Gastroesophageal sphincter (tissue), 4 donors: ENCODE measurements at regions not wholly inside any gene's neighbourhood (a gene's known extent, or its start where the extent isn't known, plus 50 kb on each side); places are given as distances from the start of the nearest gene placed in this dataset.

ENCODE experiments used
- ATAC-seq: fragments of 150-250 bp; one replicate; pipeline ENCODE4 v1.9.1; 2016; ENCODE audit warnings: mild to moderate bottlenecking, moderate library complexity
- H3K27ac ChIP-seq, 4 donors: fragments of 200-600 bp; sonication (generic) in 3 of 4; 1 replicate in 3 of 4; 2 replicates in 1 of 4; pipeline ENCODE4 v1.5.1; 2016 to 2019
- H3K27me3 ChIP-seq: fragments of 200-600 bp; sonication (generic); one replicate; pipeline ENCODE4 v1.5.1; 2019
- H3K36me3 ChIP-seq, 2 donors: fragments of 200-600 bp; sonication (generic); one replicate each; pipeline ENCODE4 v1.5.1; 2019; ENCODE audit warnings: control low read depth in 1 of 2
- H3K4me1 ChIP-seq, 3 donors: fragments of 200-600 bp; sonication (generic); 1 replicate in 2 of 3; 2 replicates in 1 of 3; pipeline ENCODE4 v1.5.1; 2016 to 2019; ENCODE audit warnings: control low read depth in 2 of 3
- H3K4me3 ChIP-seq, 2 donors: fragments of 200-600 bp; sonication (generic); one replicate each; pipeline ENCODE4 v1.5.1; 2019; ENCODE audit warnings: mild to moderate bottlenecking in 1 of 2, moderate library complexity in 1 of 2
- H3K9me3 ChIP-seq, 3 donors: fragments of 200-600 bp; sonication (generic); one replicate each; pipeline ENCODE4 v1.5.1; 2017 to 2019; ENCODE audit warnings: control low read depth in 2 of 3
- EP300 ChIP-seq: sonication (generic); formaldehyde crosslinking; IDR thresholded peaks from one replicate; pipeline ENCODE4 v1.6.1; 2017; ENCODE audit warnings: antibody characterized with exemption, mild to moderate bottlenecking
- POLR2A ChIP-seq, 2 donors: fragments of 450-650 bp; IDR thresholded peaks; one replicate each; pipeline ENCODE4 v1.6.1; 2017; ENCODE audit warnings: antibody characterized with exemption in 2 of 2, mild to moderate bottlenecking in 2 of 2, moderate library complexity in 1 of 2
- POLR2AphosphoS5 ChIP-seq: sonication (generic); formaldehyde crosslinking; IDR thresholded peaks from one replicate; pipeline ENCODE4 v1.6.1; 2017; ENCODE audit warnings: antibody characterized with exemption
- WGBS, 2 donors: methylation state at CpG; one replicate each; pipeline ENCODE4 v1.1.5; 2018; ENCODE audit warnings: low coverage in 1 of 2; 5-methylcytosine and 5-hydroxymethylcytosine counted together
- TF ChIP-seq, protein P1 (sequence below), 4 experiments: fragments of 200-600 bp in 2 of 4; fragments of 450-650 bp in 2 of 4; sonication (generic) in 1 of 4; IDR thresholded peaks; one replicate each; pipeline ENCODE4 v1.5.1; 2017 to 2019; ENCODE audit warnings: antibody characterized with exemption in 4 of 4, mild to moderate bottlenecking in 2 of 4, moderate library complexity in 2 of 4

DNA sequence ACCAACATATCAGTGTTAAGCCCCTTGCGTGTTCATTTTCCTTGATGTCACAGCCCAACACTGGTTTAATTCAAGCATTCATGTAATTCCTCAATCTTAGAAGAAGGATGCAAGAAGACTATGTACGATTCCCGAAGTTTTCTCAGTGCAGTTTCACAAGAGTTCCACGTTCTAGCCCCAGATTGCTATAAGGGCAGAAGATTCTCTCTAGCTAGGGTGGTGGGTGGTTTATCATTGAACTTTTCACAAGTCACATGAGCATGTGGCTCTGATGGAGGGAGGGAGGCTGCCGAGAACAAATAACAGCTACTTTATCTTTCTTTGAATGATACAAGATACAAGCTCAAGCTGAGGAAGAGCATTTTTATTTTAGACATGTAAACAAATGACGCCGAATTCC, 71.9 kb upstream of the NHSL1 start:
- Histone ChIP-seq H3K36me3 (no peaks in the 10 kb centered on the region), H3K4me3 (peak overlapping the region in 1 of 2 donors; percentile 49), H3K9me3 (no peaks in the 10 kb centered on the region), H3K27me3 (peaks cover 26% of the 10 kb centered on the region), H3K4me1 (peaks cover 0 to 23% (median 0%) of the 10 kb centered on the region in 3 donors), H3K27ac (peak overlapping the region in 1 of 4 donors; percentile 75)
- TF ChIP-seq POLR2AphosphoS5, result no peak
- no peak for TF ChIP-seq EP300
- TF ChIP-seq, protein P1, sequence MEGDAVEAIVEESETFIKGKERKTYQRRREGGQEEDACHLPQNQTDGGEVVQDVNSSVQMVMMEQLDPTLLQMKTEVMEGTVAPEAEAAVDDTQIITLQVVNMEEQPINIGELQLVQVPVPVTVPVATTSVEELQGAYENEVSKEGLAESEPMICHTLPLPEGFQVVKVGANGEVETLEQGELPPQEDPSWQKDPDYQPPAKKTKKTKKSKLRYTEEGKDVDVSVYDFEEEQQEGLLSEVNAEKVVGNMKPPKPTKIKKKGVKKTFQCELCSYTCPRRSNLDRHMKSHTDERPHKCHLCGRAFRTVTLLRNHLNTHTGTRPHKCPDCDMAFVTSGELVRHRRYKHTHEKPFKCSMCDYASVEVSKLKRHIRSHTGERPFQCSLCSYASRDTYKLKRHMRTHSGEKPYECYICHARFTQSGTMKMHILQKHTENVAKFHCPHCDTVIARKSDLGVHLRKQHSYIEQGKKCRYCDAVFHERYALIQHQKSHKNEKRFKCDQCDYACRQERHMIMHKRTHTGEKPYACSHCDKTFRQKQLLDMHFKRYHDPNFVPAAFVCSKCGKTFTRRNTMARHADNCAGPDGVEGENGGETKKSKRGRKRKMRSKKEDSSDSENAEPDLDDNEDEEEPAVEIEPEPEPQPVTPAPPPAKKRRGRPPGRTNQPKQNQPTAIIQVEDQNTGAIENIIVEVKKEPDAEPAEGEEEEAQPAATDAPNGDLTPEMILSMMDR (IDR thresholded peaks at IDR 0.05), result no peak
- TF ChIP-seq POLR2A (IDR thresholded peaks at IDR 0.05), result no peak
- 40% methylated on average over 7 of the region's 7 CpGs for WGBS, 2 donors
- no peak for ATAC-seq

DNA sequence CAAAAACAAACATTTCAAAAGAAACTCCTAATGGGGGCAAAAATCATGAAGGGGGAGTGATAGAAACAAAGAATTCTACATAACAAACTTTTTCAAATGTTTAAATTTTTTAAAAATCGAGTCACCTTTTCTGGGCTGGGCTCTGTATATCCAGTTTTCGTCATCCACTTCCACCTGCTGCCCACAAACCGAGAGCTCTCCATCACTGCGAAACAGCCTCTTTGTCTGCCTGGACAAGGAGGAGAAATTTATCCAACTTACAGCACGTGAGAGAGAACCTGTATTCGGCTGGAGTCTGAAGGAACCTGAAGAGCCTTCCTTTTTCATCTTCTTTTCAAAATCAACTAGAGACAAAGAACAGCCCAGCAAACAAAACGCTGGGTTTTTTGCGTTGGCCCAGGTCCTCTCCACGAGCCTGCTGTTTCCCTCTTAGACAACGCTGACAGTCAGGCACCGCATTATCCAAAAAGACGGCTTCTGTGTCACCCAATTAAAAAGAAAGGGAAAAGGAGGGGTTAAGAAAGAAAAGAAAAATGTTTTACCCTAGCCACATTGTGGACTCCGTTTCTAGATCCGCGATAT, 72.4 kb upstream of the NHSL1 start:
- WGBS, 2 donors, result 6 to 7% methylated on average over 10 to 11 of the region's 15 CpGs
- Histone ChIP-seq H3K27me3 (peaks cover 26% of the 10 kb centered on the region), H3K4me3 (peak overlapping the region; percentile 9 to 49), H3K36me3 (no peaks in the 10 kb centered on the region), H3K4me1 (peaks cover 0 to 23% (median 0%) of the 10 kb centered on the region in 3 donors), H3K9me3 (no peaks in the 10 kb centered on the region), H3K27ac (peak overlapping the region in 3 of 4 donors; percentile 55 to 75 (median 75))
- ATAC-seq, result no peak
- no peak for TF ChIP-seq POLR2AphosphoS5
- TF ChIP-seq POLR2A (IDR thresholded peaks at IDR 0.05), result no peak
- TF ChIP-seq EP300, result no peak
- TF ChIP-seq, protein P1 (IDR thresholded peaks at IDR 0.05), result no peak

DNA sequence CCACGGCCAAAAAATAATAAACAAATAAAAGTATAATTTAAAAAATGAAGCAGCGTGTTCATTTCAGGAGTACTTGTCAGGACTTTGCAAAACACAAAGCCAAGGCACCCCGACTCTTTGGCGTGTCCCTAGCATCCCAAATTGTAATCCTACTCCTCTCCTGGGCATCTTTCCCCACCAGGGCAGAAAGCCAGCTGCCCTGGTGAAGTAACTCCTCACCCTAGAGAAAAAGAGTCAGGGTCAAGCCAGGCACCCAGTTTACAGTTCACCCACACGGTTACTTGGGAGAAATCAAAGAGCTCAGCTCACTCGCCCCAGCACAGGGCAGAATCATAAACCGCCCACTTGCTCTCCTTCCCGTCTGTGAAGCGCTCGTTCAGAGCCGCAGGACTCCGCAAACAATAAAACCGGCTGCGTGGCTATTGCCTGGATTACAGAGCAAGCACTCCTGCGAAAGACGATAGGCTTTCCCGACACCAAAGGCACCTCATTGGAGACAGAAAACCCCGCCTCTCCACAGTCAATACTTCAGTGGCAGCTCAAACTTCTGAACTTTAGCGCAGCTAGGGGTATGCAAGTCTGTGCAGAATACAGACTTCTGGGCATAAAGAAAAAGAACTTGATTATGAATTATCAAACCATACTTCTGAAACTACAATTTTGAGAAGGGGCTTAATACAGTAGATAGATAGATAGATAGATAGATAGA, 73.0 kb upstream of the NHSL1 start:
- WGBS, 2 donors, result 1 to 4% methylated on average over 10 to 16 of the region's 19 CpGs
- H3K36me3 ChIP-seq, result no peaks in the 10 kb centered on the region
- peaks cover 0 to 23% (median 0%) of the 10 kb centered on the region in 3 donors for H3K4me1 ChIP-seq
- H3K27ac ChIP-seq, result peak overlapping the region in 3 of 4 donors; percentile 55 to 75 (median 75)
- peak; percentile 88 for ATAC-seq
- TF ChIP-seq POLR2AphosphoS5, result peak; percentile 51
- no peak for TF ChIP-seq EP300
- TF ChIP-seq POLR2A (IDR thresholded peaks at IDR 0.05), result peak in 1 of 2 donors; percentile 28
- peak overlapping the region; percentile 9 to 49 for H3K4me3 ChIP-seq
- no peaks in the 10 kb centered on the region for H3K9me3 ChIP-seq
- peaks cover 26% of the 10 kb centered on the region for H3K27me3 ChIP-seq

DNA sequence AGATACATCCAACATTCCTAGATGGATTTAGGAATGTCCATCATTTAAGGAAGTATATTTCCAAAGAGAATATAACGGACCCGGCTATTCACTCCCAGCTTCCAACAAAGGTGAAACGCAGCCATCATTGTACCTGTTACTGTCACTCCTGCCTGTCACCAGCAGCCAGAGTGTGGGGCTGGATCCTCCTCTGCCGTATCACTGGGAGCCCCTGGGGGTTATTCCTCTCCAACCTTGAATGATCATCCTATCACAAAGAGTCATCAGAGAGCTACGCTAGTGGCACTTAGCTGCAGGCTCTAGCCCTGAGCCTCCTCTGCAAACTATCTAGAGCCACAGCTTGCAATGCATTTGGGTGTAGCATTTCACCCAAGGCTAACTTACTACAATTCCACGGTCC, 73.6 kb upstream of the NHSL1 start:
- ATAC-seq, result no peak
- H3K36me3 ChIP-seq, result no peaks in the 10 kb centered on the region
- WGBS, 2 donors, result 69% methylated on average over 4 of the region's 6 CpGs; no CpG with 5 or more reads in 1 of the 2 donors
- H3K27me3 ChIP-seq, result peaks cover 21% of the 10 kb centered on the region
- H3K4me3 ChIP-seq, result no peak overlapping the region
- no peak for TF ChIP-seq EP300
- peaks cover 0 to 23% (median 0%) of the 10 kb centered on the region in 3 donors for H3K4me1 ChIP-seq
- peak overlapping the region in 1 of 4 donors; percentile 75 for H3K27ac ChIP-seq
- H3K9me3 ChIP-seq, result no peaks in the 10 kb centered on the region

DNA sequence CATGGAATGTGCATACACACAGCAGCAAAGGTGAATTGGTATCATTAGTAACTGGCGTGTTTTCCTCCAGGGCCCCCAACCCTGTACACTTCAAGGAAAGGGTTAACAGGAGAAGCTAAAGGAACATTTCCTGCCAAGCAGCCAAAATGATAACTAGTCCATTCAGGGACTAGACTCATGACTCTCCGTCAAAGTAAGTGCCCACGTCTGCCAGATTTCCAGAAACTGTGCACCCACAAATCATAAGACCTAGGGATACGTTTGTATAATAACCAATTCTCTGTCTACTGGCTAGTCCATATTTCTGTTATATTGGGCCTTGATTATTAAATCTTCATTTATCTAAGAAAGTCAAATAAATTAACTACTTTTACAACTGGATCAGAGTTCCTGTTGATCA, 76.0 kb upstream of the NHSL1 start:
- TF ChIP-seq POLR2A (IDR thresholded peaks at IDR 0.05) (no peak), EP300 (no peak), POLR2AphosphoS5 (no peak)
- TF ChIP-seq, protein P1 (IDR thresholded peaks at IDR 0.05), result no peak
- 64 to 75% methylated on average over 3 of the region's 4 CpGs for WGBS, 2 donors
- Histone ChIP-seq H3K36me3 (no peaks in the 10 kb centered on the region), H3K9me3 (no peaks in the 10 kb centered on the region), H3K4me1 (peaks cover 0 to 23% (median 0%) of the 10 kb centered on the region in 3 donors), H3K27me3 (peaks cover 9% of the 10 kb centered on the region), H3K4me3 (no peak overlapping the region), H3K27ac (no peak overlapping the region)
- ATAC-seq, result no peak

DNA sequence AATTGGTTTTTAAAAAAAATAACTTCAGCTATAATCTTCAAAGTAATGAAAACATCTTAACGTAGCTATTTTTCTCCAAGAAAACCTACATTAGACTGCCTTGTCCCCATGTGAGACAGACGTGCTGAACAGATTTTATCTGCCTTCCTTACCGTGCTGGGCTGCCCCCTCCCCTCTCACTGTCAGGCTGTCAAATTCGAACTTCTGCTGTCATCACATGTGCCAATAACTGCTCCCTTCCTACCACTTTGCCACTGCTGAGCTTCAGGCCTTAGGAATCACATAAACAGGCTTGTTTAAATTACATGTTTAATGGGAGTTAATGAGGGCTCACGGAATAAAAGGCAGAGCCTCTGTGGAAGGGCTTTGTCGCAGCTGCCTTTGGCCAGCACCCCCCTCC, 77.0 kb upstream of the NHSL1 start:
- TF ChIP-seq EP300, result no peak
- Histone ChIP-seq H3K4me3 (no peak overlapping the region), H3K27me3 (peaks cover under 1% of the 10 kb centered on the region), H3K27ac (no peak overlapping the region), H3K9me3 (no peaks in the 10 kb centered on the region), H3K4me1 (peaks cover 0 to 13% (median 0%) of the 10 kb centered on the region in 3 donors), H3K36me3 (no peaks in the 10 kb centered on the region)
- no peak for ATAC-seq
- WGBS, 2 donors, result 74 to 83% methylated on average over 4 of the region's 6 CpGs
